H9 (cell line): ENCODE measurements at regions not wholly inside any gene's neighbourhood (a gene's known extent, or its start where the extent isn't known, plus 50 kb on each side); places are given as distances from the start of the nearest gene placed in this dataset.

Experiments
- DNase-seq: peaks from one replicate; pipeline ENCODE4 v3.0.0-alpha.2; 2017
- H2AFZ ChIP-seq: one replicate; pipeline ENCODE4 v1.6.1; 2013; ENCODE audit warnings: mild to moderate bottlenecking, low read length, control low read depth, moderate library complexity
- H2AK5ac ChIP-seq: 2 replicates; pipeline ENCODE4 v1.6.1; 2013; ENCODE audit warnings: low read length, control low read depth, mixed read lengths; ENCODE audit not compliant: insufficient read length
- H2BK120ac ChIP-seq: one replicate; pipeline ENCODE4 v1.6.1; 2013; ENCODE audit warnings: low read depth, mild to moderate bottlenecking, low read length, control low read depth, inconsistent platforms; ENCODE audit not compliant: poor library complexity, severe bottlenecking
- H2BK12ac ChIP-seq: 2 replicates; pipeline ENCODE4 v1.6.1; 2013; ENCODE audit warnings: low read length, control low read depth, mixed read lengths, low read depth; ENCODE audit not compliant: insufficient read length
- H2BK15ac ChIP-seq: 2 replicates; pipeline ENCODE4 v1.6.1; 2013; ENCODE audit warnings: low read depth, low read length, control low read depth
- H2BK20ac ChIP-seq: one replicate; pipeline ENCODE4 v1.6.1; 2013; ENCODE audit warnings: low read depth, mild to moderate bottlenecking, low read length, control low read depth, inconsistent platforms; ENCODE audit not compliant: poor library complexity, severe bottlenecking
- H2BK5ac ChIP-seq: 2 replicates; pipeline ENCODE4 v1.6.1; 2013; ENCODE audit warnings: low read length, control low read depth, mixed read lengths; ENCODE audit not compliant: insufficient read length
- H3K14ac ChIP-seq: 2 replicates; pipeline ENCODE4 v1.6.1; 2013; ENCODE audit warnings: low read length, control low read depth; ENCODE audit not compliant: insufficient read depth
- H3K18ac ChIP-seq: 2 replicates; pipeline ENCODE4 v1.6.1; 2013; ENCODE audit warnings: low read depth, mild to moderate bottlenecking, mixed read lengths, low read length, control low read depth; ENCODE audit not compliant: insufficient read length
- H3K23ac ChIP-seq: 2 replicates; pipeline ENCODE4 v1.6.1; 2013; ENCODE audit warnings: low read length, control low read depth, mixed read lengths, low read depth; ENCODE audit not compliant: insufficient read length
- H3K23me2 ChIP-seq: 2 replicates; pipeline ENCODE4 v1.6.1; 2013; ENCODE audit warnings: low read depth, mild to moderate bottlenecking, mixed read lengths, low read length, control low read depth; ENCODE audit not compliant: insufficient read length, poor library complexity, severe bottlenecking
- H3K27ac ChIP-seq: 2 replicates; pipeline ENCODE4 v1.5.1; 2013; ENCODE audit warnings: low read length, control low read depth, mixed read lengths, low read depth; ENCODE audit not compliant: insufficient read length
- H3K27me3 ChIP-seq: 2 replicates; pipeline ENCODE4 v1.6.1; 2013; ENCODE audit warnings: low read length, control low read depth, inconsistent platforms; ENCODE audit not compliant: insufficient read depth
- H3K4ac ChIP-seq: 2 replicates; pipeline ENCODE4 v1.6.1; 2013; ENCODE audit warnings: low read depth, mild to moderate bottlenecking, control low read depth, inconsistent platforms, low read length, moderate library complexity
- H3K4me1 ChIP-seq: 2 replicates; pipeline ENCODE4 v1.6.1; 2013; ENCODE audit warnings: low read length, control low read depth, inconsistent platforms; ENCODE audit not compliant: insufficient read depth
- H3K4me2 ChIP-seq: 2 replicates; pipeline ENCODE4 v1.6.1; 2013; ENCODE audit warnings: low read length, control low read depth, mixed read lengths; ENCODE audit not compliant: insufficient read length, insufficient read depth
- H3K56ac ChIP-seq: 2 replicates; pipeline ENCODE4 v1.6.1; 2013; ENCODE audit warnings: low read depth, mild to moderate bottlenecking, mixed read lengths, low read length, control low read depth; ENCODE audit not compliant: insufficient read length
- H3K79me1 ChIP-seq: 2 replicates; pipeline ENCODE4 v1.6.1; 2013; ENCODE audit warnings: low read depth, mild to moderate bottlenecking, moderate library complexity, low read length, control low read depth, inconsistent platforms; ENCODE audit not compliant: insufficient read depth, poor library complexity, severe bottlenecking
- H3K79me2 ChIP-seq: 2 replicates; pipeline ENCODE4 v1.6.1; 2013; ENCODE audit warnings: low read length, control low read depth, inconsistent platforms; ENCODE audit not compliant: insufficient read depth
- H3K9ac ChIP-seq: 2 replicates; pipeline ENCODE4 v1.6.1; 2013; ENCODE audit warnings: low read length, control low read depth, mixed read lengths; ENCODE audit not compliant: insufficient read length; ENCODE audit errors: extremely low read depth
- H3K9me3 ChIP-seq: one replicate; pipeline ENCODE4 v1.6.1; 2013; ENCODE audit warnings: low read depth, low read length, inconsistent platforms; ENCODE audit not compliant: control insufficient read depth
- H3T11ph ChIP-seq: one replicate; pipeline ENCODE4 v1.6.1; 2013; ENCODE audit warnings: mild to moderate bottlenecking, low read length, control low read depth, inconsistent platforms
- H4K20me1 ChIP-seq: one replicate; pipeline ENCODE4 v1.6.1; 2013; ENCODE audit not compliant: control insufficient read depth, insufficient read length, insufficient read depth
- H4K5ac ChIP-seq: 2 replicates; pipeline ENCODE4 v1.6.1; 2013; ENCODE audit warnings: low read depth, mild to moderate bottlenecking, mixed read lengths, low read length, control low read depth; ENCODE audit not compliant: insufficient read length
- H4K8ac ChIP-seq: replicated peaks from 2 replicates; pipeline ENCODE4 v1.6.1; 2013; ENCODE audit warnings: low read length, control low read depth, mixed read lengths, low read depth; ENCODE audit not compliant: insufficient read length
- H4K91ac ChIP-seq: 2 replicates; pipeline ENCODE4 v1.6.1; 2013; ENCODE audit warnings: low read depth, mild to moderate bottlenecking, moderate library complexity, mixed read lengths, low read length, control low read depth; ENCODE audit not compliant: insufficient read length
- H3K27ac Mint-ChIP-seq, 3 experiments: 2 replicates in 2 of 3; 3 replicates in 1 of 3; pipeline ENCODE4 v1.8.0; 2020 to 2021; ENCODE audit warnings: mixed read lengths in 3 of 3, mild to moderate bottlenecking in 1 of 3, moderate library complexity in 1 of 3
- H3K27me3 Mint-ChIP-seq: 2 replicates; pipeline ENCODE4 v1.8.0; 2021; ENCODE audit warnings: low read depth, mild to moderate bottlenecking, moderate library complexity, mixed read lengths
- H3K36me3 Mint-ChIP-seq, 3 experiments: 2 replicates in 2 of 3; 3 replicates in 1 of 3; pipeline ENCODE4 v1.8.0; 2020 to 2021; ENCODE audit warnings: low read depth in 3 of 3, mixed read lengths in 3 of 3; ENCODE audit not compliant: insufficient read depth in 1 of 3
- H3K4me1 Mint-ChIP-seq, 2 experiments: 2 replicates each; pipeline ENCODE4 v1.8.0; 2020; ENCODE audit warnings: mixed read lengths in 2 of 2
- H3K4me3 Mint-ChIP-seq, 2 experiments: 2 replicates in 1 of 2; 3 replicates in 1 of 2; pipeline ENCODE4 v1.8.0; 2020 to 2021; ENCODE audit warnings: mild to moderate bottlenecking in 2 of 2, mixed read lengths in 2 of 2, moderate library complexity in 1 of 2
- H3K9me3 Mint-ChIP-seq, 2 experiments: 2 replicates in 1 of 2; 3 replicates in 1 of 2; pipeline ENCODE4 v1.8.0; 2020; ENCODE audit warnings: mild to moderate bottlenecking in 2 of 2, mixed read lengths in 2 of 2, moderate library complexity in 1 of 2
- WGBS: extraction: QIAGEN DNeasy Blood & Tissue Kit; methylation state at CpG from one replicate; pipeline ENCODE4 v1.1.7; 2013; ENCODE audit warnings: missing lambda C conversion rate, low lambda C conversion rate, mixed read lengths; ENCODE audit not compliant: insufficient read length; ENCODE audit errors: extremely low coverage; 5-methylcytosine and 5-hydroxymethylcytosine counted together
- TF ChIP-seq, protein P1 (sequence below): fragments of 200-600 bp; sonication (generic); conservative IDR thresholded peaks from 3 replicates; pipeline ENCODE4 v1.8.0; 2021; ENCODE audit warnings: antibody characterized with exemption, mild to moderate bottlenecking

DNA sequence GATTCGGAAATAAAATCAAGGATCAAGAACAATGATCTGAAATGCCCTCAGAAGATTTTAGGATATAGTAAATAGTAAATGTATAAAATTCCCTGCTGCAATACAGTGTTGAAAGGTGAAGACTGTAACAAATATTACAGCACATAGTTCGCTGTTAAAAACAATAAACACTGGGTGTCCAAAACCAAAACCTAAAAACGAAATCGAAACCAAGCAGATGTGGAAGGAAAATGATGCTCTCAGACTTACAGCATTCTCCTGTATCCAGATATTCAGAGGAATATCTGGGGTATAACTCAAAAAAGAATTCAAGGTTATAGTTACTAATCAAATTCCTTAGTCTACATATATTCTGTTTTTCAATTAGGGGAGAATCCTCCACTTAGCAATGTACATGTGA lies 708.1 kb upstream of the PCDH15 start:
- Histone ChIP-seq H3K23me2 (no peaks in the 10 kb centered on the region), H2BK20ac (no peak overlapping the region), H2BK5ac (no peak overlapping the region), H3K79me1 (no peaks in the 10 kb centered on the region), H2AFZ (no peak overlapping the region), H3K4me2 (no peak overlapping the region), H4K8ac (no peak overlapping the region), H3K9me3 (no peaks in the 10 kb centered on the region), H3K14ac (no peak overlapping the region), H3K4me1 (no peaks in the 10 kb centered on the region), H3K79me2 (no peaks in the 10 kb centered on the region), H2BK15ac (no peak overlapping the region), H2AK5ac (no peak overlapping the region), H3K18ac (no peak overlapping the region), H3K4ac (no peak overlapping the region), H3K27me3 (no peaks in the 10 kb centered on the region), H3K27ac (no peak overlapping the region), H2BK12ac (no peak overlapping the region), H2BK120ac (no peak overlapping the region), H4K91ac (no peak overlapping the region), H4K5ac (no peak overlapping the region), H3K23ac (no peak overlapping the region), H4K20me1 (no peaks in the 10 kb centered on the region), H3T11ph (no peak overlapping the region), H3K9ac (no peak overlapping the region), H3K56ac (no peak overlapping the region)
- no peaks in the 10 kb centered on the region for H3K9me3 Mint-ChIP-seq
- no peak for DNase-seq
- no CpG with 5 or more reads among the region's 4 CpGs for WGBS
- peaks cover 0 to 2% of the 10 kb centered on the region in 2 experiments; a peak in 1 of 4 replicates for H3K4me1 Mint-ChIP-seq
- TF ChIP-seq, protein P1, sequence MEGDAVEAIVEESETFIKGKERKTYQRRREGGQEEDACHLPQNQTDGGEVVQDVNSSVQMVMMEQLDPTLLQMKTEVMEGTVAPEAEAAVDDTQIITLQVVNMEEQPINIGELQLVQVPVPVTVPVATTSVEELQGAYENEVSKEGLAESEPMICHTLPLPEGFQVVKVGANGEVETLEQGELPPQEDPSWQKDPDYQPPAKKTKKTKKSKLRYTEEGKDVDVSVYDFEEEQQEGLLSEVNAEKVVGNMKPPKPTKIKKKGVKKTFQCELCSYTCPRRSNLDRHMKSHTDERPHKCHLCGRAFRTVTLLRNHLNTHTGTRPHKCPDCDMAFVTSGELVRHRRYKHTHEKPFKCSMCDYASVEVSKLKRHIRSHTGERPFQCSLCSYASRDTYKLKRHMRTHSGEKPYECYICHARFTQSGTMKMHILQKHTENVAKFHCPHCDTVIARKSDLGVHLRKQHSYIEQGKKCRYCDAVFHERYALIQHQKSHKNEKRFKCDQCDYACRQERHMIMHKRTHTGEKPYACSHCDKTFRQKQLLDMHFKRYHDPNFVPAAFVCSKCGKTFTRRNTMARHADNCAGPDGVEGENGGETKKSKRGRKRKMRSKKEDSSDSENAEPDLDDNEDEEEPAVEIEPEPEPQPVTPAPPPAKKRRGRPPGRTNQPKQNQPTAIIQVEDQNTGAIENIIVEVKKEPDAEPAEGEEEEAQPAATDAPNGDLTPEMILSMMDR, result no peak
- no peak overlapping the region for H3K4me3 Mint-ChIP-seq
- H3K36me3 Mint-ChIP-seq, result no peaks in the 10 kb centered on the region
- no peak overlapping the region for H3K27ac Mint-ChIP-seq
- H3K27me3 Mint-ChIP-seq, result no peaks in the 10 kb centered on the region
